GM23248 (cell line): ENCODE measurements at regions not wholly inside any gene's neighbourhood (a gene's known extent, or its start where the extent isn't known, plus 50 kb on each side); places are given as distances from the start of the nearest gene placed in this dataset.

ENCODE experiments used
- EZH2 ChIP-seq: fragments of 200-600 bp; sonication (generic); IDR thresholded peaks from 2 replicates; pipeline ENCODE4 v1.6.1; 2018; ENCODE audit warnings: antibody characterized with exemption, mild to moderate bottlenecking; ENCODE audit not compliant: insufficient read depth, poor library complexity, severe bottlenecking
- EZH2phosphoT487 ChIP-seq: fragments of 200-600 bp; sonication (generic); IDR thresholded peaks from 2 replicates; pipeline ENCODE4 v1.6.1; 2018; ENCODE audit warnings: antibody characterized with exemption, moderate library complexity, mild to moderate bottlenecking, low read depth; ENCODE audit not compliant: insufficient read depth

- TF ChIP-seq EZH2 (no peak), EZH2phosphoT487 (no peak)
These were observed 64.0 kb upstream of the SNX9 start for GRCh38 chr6:157759028-157759427.
